ENCODE measurements at regions not wholly inside any gene's neighbourhood (a gene's known extent, or its start where the extent isn't known, plus 50 kb on each side); places are given as distances from the start of the nearest gene placed in this dataset.

GRCh38 chr10:107649249-107649648 is 484.7 kb upstream of the SORCS1 start:
- TF ChIP-seq FOXK2 (IDR thresholded peaks at IDR 0.05) (no peak), HDGF (IDR thresholded peaks at IDR 0.05; ENCODE audit: borderline replicate concordance) (no peak), SP1 (IDR thresholded peaks at IDR 0.05) (no peak), FOXM1 (IDR thresholded peaks at IDR 0.05; ENCODE audit: borderline replicate concordance) (no peak), FOXA1 (IDR thresholded peaks at IDR 0.05) (no peak), NFRKB (IDR thresholded peaks at IDR 0.05) (no peak)
- TF ChIP-seq, protein P1, sequence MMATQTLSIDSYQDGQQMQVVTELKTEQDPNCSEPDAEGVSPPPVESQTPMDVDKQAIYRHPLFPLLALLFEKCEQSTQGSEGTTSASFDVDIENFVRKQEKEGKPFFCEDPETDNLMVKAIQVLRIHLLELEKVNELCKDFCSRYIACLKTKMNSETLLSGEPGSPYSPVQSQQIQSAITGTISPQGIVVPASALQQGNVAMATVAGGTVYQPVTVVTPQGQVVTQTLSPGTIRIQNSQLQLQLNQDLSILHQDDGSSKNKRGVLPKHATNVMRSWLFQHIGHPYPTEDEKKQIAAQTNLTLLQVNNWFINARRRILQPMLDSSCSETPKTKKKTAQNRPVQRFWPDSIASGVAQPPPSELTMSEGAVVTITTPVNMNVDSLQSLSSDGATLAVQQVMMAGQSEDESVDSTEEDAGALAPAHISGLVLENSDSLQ (IDR thresholded peaks at IDR 0.05), result no peak

Measured in HEK293T (cell line).